Body of pancreas (tissue), 4 donors: ENCODE measurements at regions not wholly inside any gene's neighbourhood (a gene's known extent, or its start where the extent isn't known, plus 50 kb on each side); places are given as distances from the start of the nearest gene placed in this dataset.

Experiments used
- CTCF ChIP-seq, 7 experiments: fragments of 450-650 bp in 4 of 7; fragments of 200-600 bp in 3 of 7; sonication (generic) in 3 of 7; IDR thresholded peaks; one replicate each; pipeline ENCODE4 v1.5.1; 2016 to 2019; ENCODE audit warnings: antibody characterized with exemption in 7 of 7
- POLR2A ChIP-seq, 3 donors: fragments of 450-650 bp; IDR thresholded peaks; one replicate each; pipeline ENCODE4 v1.6.1; 2016; ENCODE audit warnings: antibody characterized with exemption in 3 of 3, mild to moderate bottlenecking in 2 of 3

DNA sequence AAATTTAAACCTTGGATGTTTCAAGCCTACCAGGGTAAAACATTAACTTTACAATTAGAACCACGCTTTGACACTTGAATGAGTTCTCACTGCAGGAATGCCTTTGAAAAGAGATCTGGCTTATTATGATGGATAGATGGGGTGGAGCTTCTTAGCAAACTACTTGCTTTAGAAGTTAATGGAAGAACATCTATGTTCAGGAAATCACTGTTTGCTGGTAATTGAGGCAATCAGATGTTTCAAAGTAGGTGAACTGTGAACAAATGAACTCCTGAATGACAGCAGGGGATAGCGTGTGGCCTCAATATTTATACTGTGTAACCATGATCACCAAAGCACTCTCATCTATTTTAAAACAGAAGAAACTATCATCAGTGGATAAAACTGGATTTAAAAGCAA, 383.6 kb downstream of the PIK3C3 start:
- TF ChIP-seq CTCF (IDR thresholded peaks at IDR 0.05): no peak
- no peak for TF ChIP-seq POLR2A (IDR thresholded peaks at IDR 0.05)
